WERI-Rb-1 (cell line): ENCODE measurements at regions not wholly inside any gene's neighbourhood (a gene's known extent, or its start where the extent isn't known, plus 50 kb on each side); places are given as distances from the start of the nearest gene placed in this dataset.

Experiments used
- DNase-seq: peaks from one replicate; pipeline ENCODE4 v3.0.0-alpha.2; 2020
- H3K27ac ChIP-seq: fragments of 250-450 bp; sonication (Bioruptor Pico); 2 replicates; pipeline ENCODE4 v1.5.1; 2020; ENCODE audit warnings: mild to moderate bottlenecking, moderate library complexity
- H3K27me3 ChIP-seq: fragments of 250-450 bp; sonication (Bioruptor Pico); 2 replicates; pipeline ENCODE4 v1.5.1; 2021; ENCODE audit warnings: mild to moderate bottlenecking, low read depth, moderate library complexity; ENCODE audit not compliant: insufficient read depth, severe bottlenecking
- H3K36me3 ChIP-seq: fragments of 250-450 bp; sonication (Bioruptor Pico); 2 replicates; pipeline ENCODE4 v1.5.1; 2020; ENCODE audit warnings: mild to moderate bottlenecking, moderate library complexity
- H3K4me3 ChIP-seq: 2 replicates; pipeline ENCODE4 v1.5.1; 2011; ENCODE audit warnings: low read depth, mild to moderate bottlenecking, control low read depth, low read length
- H3K9me3 ChIP-seq: fragments of 250-450 bp; sonication (Bioruptor Pico); 2 replicates; pipeline ENCODE4 v1.5.1; 2021; ENCODE audit warnings: mild to moderate bottlenecking, moderate library complexity; ENCODE audit not compliant: severe bottlenecking
- CTCF ChIP-seq: IDR thresholded peaks from 2 replicates; pipeline ENCODE4 v1.5.1; 2011; ENCODE audit warnings: low read depth, mild to moderate bottlenecking, control low read depth, inconsistent platforms, low read length

GRCh38 chr20:55054453-55054852 lies 579.1 kb downstream of the DOK5 start:
- Histone ChIP-seq H3K36me3 (no peaks in the 10 kb centered on the region), H3K27me3 (peaks cover 41% of the 10 kb centered on the region), H3K27ac (no peak overlapping the region), H3K9me3 (no peaks in the 10 kb centered on the region), H3K4me3 (no peak overlapping the region)
- DNase-seq: no peak
- TF ChIP-seq CTCF: no peak

GRCh38 chr20:55053389-55053788 lies 578.0 kb downstream of the DOK5 start:
- no peaks in the 10 kb centered on the region for H3K36me3 ChIP-seq
- no peak for DNase-seq
- TF ChIP-seq CTCF: no peak
- H3K9me3 ChIP-seq: no peaks in the 10 kb centered on the region
- H3K4me3 ChIP-seq: no peak overlapping the region
- no peak overlapping the region for H3K27ac ChIP-seq
- peaks cover 49% of the 10 kb centered on the region for H3K27me3 ChIP-seq

GRCh38 chr20:55052459-55052858 lies 577.1 kb downstream of the DOK5 start:
- Histone ChIP-seq H3K9me3 (no peaks in the 10 kb centered on the region), H3K36me3 (no peaks in the 10 kb centered on the region), H3K27ac (no peak overlapping the region), H3K4me3 (no peak overlapping the region), H3K27me3 (peaks cover 54% of the 10 kb centered on the region)
- no peak for TF ChIP-seq CTCF
- no peak for DNase-seq

- Histone ChIP-seq H3K9me3 (no peaks in the 10 kb centered on the region), H3K4me3 (no peak overlapping the region), H3K27ac (no peak overlapping the region), H3K36me3 (no peaks in the 10 kb centered on the region), H3K27me3 (peaks cover 13% of the 10 kb centered on the region)
- TF ChIP-seq CTCF: no peak
- DNase-seq: no peak
Observed at GRCh38 chr20:55038684-55039083, 563.3 kb downstream of the DOK5 start.

GRCh38 chr20:55031971-55032370 lies 556.6 kb downstream of the DOK5 start:
- no peaks in the 10 kb centered on the region for H3K36me3 ChIP-seq
- peaks cover 6% of the 10 kb centered on the region for H3K27me3 ChIP-seq
- no peaks in the 10 kb centered on the region for H3K9me3 ChIP-seq
- H3K27ac ChIP-seq: no peak overlapping the region
- no peak for DNase-seq
- H3K4me3 ChIP-seq: no peak overlapping the region
- no peak for TF ChIP-seq CTCF

GRCh38 chr20:55014766-55015165 lies 539.4 kb downstream of the DOK5 start:
- Histone ChIP-seq H3K27me3 (peaks cover 35% of the 10 kb centered on the region), H3K9me3 (no peaks in the 10 kb centered on the region), H3K4me3 (no peak overlapping the region), H3K36me3 (no peaks in the 10 kb centered on the region), H3K27ac (no peak overlapping the region)
- no peak for DNase-seq
- no peak for TF ChIP-seq CTCF
